Transverse colon (tissue), 4 donors: ENCODE measurements at regions not wholly inside any gene's neighbourhood (a gene's known extent, or its start where the extent isn't known, plus 50 kb on each side); places are given as distances from the start of the nearest gene placed in this dataset.

Experiments used
- CTCF ChIP-seq, 5 experiments: fragments of 200-600 bp in 3 of 5; fragments of 450-650 bp in 2 of 5; sonication (generic) in 3 of 5; IDR thresholded peaks; 1 replicate in 2 of 5; 2 replicates in 3 of 5; pipeline ENCODE4 v1.5.1; 2016 to 2017; ENCODE audit warnings: antibody characterized with exemption in 5 of 5, inconsistent platforms in 3 of 5, mild to moderate bottlenecking in 2 of 5, moderate library complexity in 1 of 5
- EP300 ChIP-seq: sonication (generic); formaldehyde crosslinking; IDR thresholded peaks from one replicate; pipeline ENCODE4 v1.6.1; 2017; ENCODE audit warnings: antibody characterized with exemption, low read depth
- POLR2A ChIP-seq: fragments of 450-650 bp; IDR thresholded peaks from one replicate; pipeline ENCODE4 v1.6.1; 2016; ENCODE audit warnings: antibody characterized with exemption, mild to moderate bottlenecking, moderate library complexity
- POLR2AphosphoS5 ChIP-seq, 3 donors: sonication (generic); formaldehyde crosslinking; IDR thresholded peaks; one replicate each; pipeline ENCODE4 v1.6.1; 2016; ENCODE audit warnings: antibody characterized with exemption in 3 of 3

DNA sequence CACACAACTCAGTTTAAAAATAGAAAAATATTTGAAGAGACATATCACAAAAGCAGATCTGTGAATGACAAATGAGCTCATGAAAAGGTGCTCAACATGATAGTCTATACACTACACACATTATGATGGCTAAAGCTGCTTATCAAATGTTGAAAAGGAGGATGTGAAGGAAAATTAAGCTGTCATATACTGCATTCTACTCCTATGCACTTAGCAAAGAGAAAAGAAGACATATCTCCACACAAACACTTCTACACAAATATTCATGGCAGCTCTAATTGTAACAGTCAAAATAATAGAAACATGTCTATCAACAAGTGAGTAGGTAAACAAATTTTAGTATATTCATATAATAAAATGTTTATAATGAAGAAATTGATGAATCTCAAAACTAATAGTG lies 540.5 kb downstream of the PLOD2 start:
- TF ChIP-seq CTCF (IDR thresholded peaks at IDR 0.05) (no peak), POLR2AphosphoS5 (IDR thresholded peaks at IDR 0.05) (no peak), POLR2A (no peak), EP300 (no peak)
